Activated T-helper 1 cell treated with Interleukin-2 at 50 U/mL for 16 hours (primary cell): ENCODE measurements at regions not wholly inside any gene's neighbourhood (a gene's known extent, or its start where the extent isn't known, plus 50 kb on each side); places are given as distances from the start of the nearest gene placed in this dataset.

Experiments
- DNase-seq: peaks from one replicate; pipeline ENCODE4 v3.0.0-alpha.2; 2020; ENCODE audit warnings: low read depth

DNA sequence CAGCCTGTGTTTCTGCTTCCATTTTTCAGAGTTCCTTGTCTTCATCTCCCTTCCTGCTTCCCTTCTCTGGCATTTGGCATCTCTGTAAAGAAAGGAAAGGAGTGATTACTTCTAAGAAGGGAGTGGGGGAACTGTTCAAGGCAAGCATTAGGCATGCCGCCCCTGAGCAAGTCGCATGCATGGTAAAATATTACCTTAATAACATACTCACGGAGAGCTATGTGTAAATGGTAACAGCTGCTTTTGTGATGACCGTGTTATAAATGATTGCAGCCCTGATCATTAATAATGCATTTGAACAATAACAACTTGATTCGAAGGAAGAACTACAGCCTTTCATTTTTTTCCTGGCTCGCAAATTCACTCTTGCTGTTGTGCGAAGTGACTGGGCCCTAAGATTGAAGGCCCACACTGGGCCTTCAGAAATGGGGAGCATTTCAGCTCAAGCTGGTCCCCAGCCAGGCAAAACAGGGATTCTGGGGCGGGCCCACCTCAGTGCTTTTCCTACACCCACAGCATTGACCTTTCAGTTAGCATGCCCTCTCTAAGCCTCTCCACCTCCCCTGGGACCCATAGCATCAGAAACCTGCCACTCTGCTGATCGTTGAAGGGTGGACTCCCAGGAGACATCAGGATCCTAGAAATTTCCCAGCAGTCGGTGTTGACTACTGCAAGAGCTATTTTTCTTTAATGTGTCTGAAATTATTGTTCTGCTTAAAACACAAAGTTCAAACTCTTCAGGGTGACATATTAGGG, 263.0 kb upstream of the CADM1 start:
- no peak for DNase-seq

- DNase-seq, result no peak
These were observed 262.3 kb upstream of the CADM1 start for GRCh38 chr11:115766561-115766960.

DNA sequence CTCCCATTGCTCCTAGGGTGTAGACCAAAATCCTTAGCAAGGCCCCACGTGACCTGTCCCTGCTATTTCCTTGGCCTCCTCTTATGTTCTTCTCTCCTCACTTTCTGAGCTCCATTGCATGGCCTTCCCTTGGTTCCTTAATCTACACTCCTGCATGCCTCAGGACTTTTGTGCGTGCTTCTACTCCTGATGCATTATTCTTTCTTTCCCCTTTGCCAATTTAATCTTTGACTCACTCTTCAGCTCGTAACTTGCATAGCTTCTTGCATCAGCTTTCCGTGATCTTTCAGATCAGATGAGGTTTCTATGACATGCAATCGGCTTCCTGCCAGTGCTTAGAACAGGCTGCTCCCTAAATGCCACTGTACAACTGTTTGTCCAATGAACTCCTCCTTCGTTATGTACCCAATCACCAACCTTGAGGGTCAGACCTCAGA, 261.6 kb upstream of the CADM1 start:
- no peak for DNase-seq

- DNase-seq, result no peak
These were observed 260.0 kb upstream of the CADM1 start for GRCh38 chr11:115764176-115764575.

- DNase-seq, result no peak
These were observed 257.6 kb upstream of the CADM1 start for GRCh38 chr11:115761817-115762216.

GRCh38 chr11:115761348-115761747, 257.1 kb upstream of the CADM1 start:
- no peak for DNase-seq

DNA sequence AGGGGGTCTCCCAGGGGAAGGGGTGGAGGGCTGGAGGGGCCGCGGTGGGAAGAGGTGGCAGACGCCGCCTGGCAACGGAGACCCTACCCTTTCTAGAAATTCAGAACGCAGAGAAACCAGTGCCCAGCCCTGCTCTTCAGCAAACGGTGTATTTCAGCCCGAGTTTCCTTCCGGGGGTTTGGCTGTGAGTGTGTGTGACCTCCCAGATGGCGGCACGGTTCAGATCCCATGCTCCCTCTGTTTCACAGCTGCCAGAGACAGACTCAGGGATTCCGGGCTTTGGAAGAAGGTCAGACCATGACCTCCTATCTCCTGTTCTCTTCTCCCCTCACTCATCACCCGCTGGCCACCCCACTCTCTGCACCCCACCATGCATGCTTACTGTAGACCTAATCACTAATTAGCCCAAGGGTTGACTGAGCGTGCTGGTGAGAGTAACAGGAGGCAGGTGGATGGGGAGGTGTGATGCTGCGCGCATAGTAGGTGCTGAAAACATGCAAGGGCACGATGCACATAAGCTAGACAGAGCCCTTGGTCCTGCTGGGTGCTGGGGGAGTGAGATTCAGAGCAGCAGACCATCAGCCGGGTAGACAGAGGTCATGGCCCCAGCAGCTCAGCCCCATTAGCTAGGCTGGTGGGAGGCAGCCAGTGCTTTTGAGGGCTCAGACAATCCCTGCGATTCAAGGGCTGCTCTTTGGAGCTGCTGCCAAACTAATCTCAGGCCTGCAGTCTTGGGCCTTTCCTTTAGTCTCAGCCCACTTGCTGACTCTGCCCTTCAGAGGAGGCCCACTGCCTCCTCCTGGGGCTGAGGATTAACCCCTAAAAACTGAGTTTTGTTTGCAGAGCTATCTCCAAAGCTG, 256.5 kb upstream of the CADM1 start:
- no peak for DNase-seq

- no peak for DNase-seq
These were observed 255.6 kb upstream of the CADM1 start for GRCh38 chr11:115759622-115760460.

DNA sequence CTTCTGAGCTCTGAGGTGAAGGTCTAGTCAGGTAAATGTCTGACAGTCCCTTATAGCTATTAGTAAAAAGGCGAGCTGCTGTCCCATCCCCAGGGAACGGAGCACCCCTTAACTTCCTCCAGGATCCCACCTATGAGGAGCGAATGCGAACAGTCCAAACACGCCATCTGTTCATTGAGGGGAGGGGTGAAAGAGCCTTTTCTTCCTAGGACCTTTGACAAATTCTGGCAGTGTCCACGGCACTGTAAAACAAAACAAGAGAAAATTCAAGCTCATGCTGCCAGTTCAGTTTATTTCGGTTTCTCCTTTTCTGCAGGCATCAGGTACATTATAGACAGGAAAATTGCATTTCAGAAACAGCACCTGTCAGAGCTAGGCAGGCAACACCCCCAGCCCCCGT, 253.8 kb upstream of the CADM1 start:
- DNase-seq, result no peak

DNA sequence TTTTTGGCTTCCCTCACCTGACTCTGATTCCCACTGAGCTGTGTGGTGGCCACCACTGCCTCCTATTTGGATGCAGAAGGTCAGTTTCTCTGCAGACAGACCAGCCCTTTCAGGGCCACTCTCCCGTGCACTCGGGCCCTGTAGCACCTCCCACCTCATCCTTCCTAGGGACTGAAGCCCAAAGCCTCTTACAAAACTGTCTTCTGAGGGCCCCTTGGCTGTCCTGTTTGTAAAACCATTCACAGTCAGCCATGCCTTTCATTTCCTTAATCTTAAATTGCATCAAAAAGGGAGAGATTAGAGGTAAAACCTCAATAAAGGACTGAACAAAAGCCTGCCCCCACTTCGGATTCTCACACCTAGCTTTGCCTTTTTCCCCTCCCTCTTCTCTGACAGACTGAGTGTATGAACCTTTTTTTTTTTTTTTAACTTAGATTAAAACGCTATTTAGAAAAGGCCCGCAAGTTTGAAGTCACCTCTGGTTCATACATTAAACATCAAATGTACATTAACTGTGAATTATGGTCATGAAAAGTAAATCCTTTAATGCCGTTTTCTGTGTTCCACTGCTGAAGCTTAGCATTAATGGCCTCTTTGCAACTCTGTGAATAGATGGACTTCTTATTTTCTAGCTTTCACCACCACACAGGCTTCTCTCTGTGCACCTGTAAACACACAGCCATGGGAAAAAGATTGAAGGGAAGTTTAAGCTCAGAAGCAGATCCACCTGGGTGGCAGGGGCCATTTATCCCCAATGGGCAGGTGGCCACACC, 247.2 kb upstream of the CADM1 start:
- no peak for DNase-seq

- no peak for DNase-seq
These were observed 241.6 kb upstream of the CADM1 start for GRCh38 chr11:115745610-115746512.

DNA sequence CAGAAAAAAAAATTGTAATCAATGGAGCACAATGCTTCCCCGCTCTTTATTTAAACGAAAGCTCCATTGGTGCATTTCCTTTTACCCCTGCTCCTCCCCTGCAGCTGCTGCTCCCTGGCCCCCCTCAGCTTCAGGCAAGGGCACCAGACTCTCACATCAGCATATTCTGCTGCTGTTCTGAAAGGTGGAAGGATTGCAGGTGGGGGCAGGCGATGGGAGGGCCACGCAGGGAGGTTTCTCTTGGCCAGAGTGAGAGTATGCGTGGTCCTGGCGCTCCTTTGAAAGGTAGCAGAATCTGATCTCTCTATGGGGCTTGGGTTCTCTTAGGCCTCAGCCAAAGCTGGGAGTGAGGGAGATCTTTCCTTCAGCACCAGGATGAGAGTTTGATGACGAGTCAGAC, 240.9 kb upstream of the CADM1 start:
- no peak for DNase-seq

DNA sequence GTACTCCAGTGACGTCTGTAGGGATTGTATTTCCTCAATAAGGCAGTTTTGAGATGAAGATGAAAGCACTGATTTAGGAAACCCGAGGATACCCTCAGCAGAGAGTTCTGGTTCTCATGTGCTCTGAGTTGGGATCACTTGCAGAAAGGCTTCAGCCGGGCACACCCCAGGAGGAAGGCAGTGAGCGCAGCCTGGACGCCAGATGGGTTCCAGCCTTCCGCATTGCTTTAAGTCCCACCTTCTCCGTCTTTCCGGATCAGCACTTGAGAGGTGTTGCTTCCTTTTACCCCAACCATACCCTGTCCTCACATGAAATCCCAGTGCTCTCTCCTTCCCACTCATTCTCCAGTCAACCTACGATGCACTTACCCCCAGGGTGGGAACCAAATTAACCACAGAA, 239.5 kb upstream of the CADM1 start:
- DNase-seq, result no peak

DNA sequence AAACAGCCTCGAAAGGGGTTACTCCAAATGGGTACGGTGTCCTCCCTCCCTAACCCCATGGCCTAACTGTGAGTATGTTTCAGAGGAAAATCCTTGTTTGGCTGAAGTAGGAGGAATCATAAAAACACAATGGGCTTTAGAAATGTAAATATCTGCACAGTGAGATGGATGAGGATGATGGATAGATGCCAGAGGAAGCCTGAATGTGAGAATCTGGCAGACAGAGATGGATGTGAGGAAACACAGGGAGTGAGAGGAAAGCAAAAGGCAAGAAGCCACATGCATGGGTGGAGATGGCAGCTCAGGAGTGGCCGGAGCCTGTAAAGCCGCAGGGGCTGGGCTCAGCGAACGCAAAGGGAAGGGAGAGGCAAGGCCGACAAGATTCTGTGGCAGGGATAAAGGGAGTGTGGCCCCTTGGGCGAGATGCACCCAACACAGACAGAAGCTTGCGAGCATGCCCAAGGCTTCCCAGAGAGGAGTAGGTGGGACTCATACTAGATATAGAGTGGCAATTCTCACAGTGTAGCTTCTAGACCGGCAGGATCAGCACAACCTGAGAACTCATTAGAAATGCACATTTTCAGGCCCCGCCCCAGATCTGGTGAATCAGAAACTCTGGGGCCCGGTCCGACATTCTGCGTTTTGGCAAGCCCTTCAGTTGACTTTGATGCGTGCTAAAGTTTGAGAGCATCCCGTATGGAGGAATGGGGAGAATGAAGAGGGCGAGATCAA, 237.3 kb upstream of the CADM1 start:
- DNase-seq, result no peak

GRCh38 chr11:115740324-115740723, 236.1 kb upstream of the CADM1 start:
- DNase-seq, result no peak

DNA sequence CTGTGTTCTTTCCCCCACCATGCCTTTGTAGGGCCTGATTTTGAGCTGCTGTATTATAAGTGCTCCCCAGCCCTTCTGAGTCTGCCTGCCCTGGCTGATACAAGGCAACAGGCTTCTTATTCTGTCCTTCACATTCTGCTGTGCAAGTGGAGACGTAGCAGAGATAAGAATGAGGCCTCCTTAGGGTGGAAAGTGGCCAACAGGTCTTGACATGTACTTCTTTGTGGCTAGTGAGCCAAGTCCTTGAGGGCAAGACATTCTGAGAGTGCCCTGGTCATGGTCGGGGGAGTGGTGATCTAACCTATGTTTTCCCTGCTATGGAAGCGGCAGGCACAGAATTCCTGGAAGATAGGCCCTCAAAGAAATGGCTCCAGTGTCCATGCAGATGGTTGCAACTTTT, 235.7 kb upstream of the CADM1 start:
- DNase-seq, result no peak

DNA sequence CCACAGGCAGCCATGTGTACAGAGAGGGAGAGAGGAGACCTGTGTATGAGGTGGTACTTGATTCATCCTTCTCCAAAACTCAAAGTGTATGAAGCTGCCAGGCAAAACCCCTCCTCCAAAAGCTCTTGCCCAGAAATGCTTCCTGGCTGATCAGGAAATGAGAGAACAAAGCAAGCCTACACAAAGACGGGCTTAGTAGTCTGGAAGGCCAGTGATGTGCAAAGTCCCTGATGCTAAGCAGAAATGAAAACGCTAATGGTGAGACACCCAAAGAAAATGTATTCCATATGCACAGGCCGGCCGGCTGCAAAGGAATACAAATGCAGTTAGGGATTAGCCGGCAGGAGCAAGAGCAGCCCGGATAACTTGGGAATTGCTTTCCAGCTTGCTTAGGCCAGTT, 234.9 kb upstream of the CADM1 start:
- DNase-seq, result no peak

GRCh38 chr11:115737875-115738274, 233.7 kb upstream of the CADM1 start:
- no peak for DNase-seq

- no peak for DNase-seq
These were observed 231.9 kb upstream of the CADM1 start for GRCh38 chr11:115736146-115736545.

DNA sequence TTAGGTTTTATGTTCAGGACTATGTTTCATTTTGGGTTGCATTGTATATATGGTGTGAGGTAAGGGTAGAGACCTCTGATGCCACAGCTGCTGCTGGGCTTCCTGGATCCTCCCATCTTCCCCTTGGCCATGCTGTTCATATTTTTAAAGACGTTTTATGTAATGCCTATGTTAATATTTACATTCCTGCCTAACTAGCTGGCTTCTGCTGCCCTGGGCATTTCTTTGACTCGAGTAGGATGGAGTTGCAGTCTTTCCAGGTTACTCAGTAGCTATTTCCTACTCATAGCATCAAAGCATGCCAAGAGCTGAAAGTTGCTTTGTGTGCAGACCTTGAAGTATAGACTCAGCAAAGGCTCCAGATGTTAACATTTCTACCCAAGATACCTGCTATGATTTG, 220.5 kb upstream of the CADM1 start:
- no peak for DNase-seq
